Endothelial cell (in vitro differentiated cells): ENCODE measurements at regions not wholly inside any gene's neighbourhood (a gene's known extent, or its start where the extent isn't known, plus 50 kb on each side); places are given as distances from the start of the nearest gene placed in this dataset.

Experiments
- DNase-seq: peaks from one replicate; pipeline ENCODE4 v3.0.0; 2021; ENCODE audit warnings: low spot score
- H3K27ac Mint-ChIP-seq: one replicate; pipeline ENCODE4 v1.8.0; 2021; ENCODE audit warnings: mixed read lengths, inconsistent platforms; ENCODE audit not compliant: unreplicated experiment
- H3K27me3 Mint-ChIP-seq: one replicate; pipeline ENCODE4 v1.8.0; 2021; ENCODE audit warnings: mild to moderate bottlenecking, moderate library complexity, mixed read lengths, inconsistent platforms; ENCODE audit not compliant: unreplicated experiment
- H3K36me3 Mint-ChIP-seq: one replicate; pipeline ENCODE4 v1.8.0; 2021; ENCODE audit warnings: mild to moderate bottlenecking, low read depth, mixed read lengths, inconsistent platforms; ENCODE audit not compliant: unreplicated experiment
- H3K4me1 Mint-ChIP-seq: one replicate; pipeline ENCODE4 v1.8.0; 2021; ENCODE audit warnings: mild to moderate bottlenecking, mixed read lengths, inconsistent platforms; ENCODE audit not compliant: unreplicated experiment
- H3K4me3 Mint-ChIP-seq: one replicate; pipeline ENCODE4 v1.8.0; 2021; ENCODE audit warnings: mild to moderate bottlenecking, mixed read lengths, inconsistent platforms; ENCODE audit not compliant: unreplicated experiment
- H3K9me3 Mint-ChIP-seq: one replicate; pipeline ENCODE4 v1.8.0; 2021; ENCODE audit warnings: mixed read lengths, inconsistent platforms; ENCODE audit not compliant: unreplicated experiment
- CTCF ChIP-seq: fragments of 200-600 bp; sonication (generic); IDR thresholded peaks from one replicate; pipeline ENCODE4 v1.5.0; 2021; ENCODE audit warnings: antibody characterized with exemption; ENCODE audit not compliant: unreplicated experiment

DNA sequence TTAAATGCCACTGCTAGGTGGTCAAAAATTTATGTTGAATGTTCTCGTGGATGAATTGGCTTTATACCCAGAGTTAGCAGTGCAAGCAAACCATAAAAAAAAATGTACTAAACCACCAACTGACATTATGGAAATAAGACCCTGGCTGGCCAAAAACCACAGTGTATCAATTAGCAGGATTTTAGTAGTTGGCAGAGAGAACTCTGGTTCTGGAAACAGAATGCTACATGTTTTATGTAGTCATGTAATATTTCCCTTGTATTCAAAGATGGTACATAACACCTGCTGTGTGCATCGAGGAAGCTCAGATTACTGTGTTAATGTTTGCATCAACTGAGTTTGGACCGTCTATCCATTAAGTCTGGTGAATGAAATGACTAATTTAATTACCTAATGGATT lies 618.5 kb downstream of the CCSER2 start:
- H3K4me1 Mint-ChIP-seq = no peaks in the 10 kb centered on the region
- H3K27me3 Mint-ChIP-seq = no peaks in the 10 kb centered on the region
- no peak overlapping the region for H3K27ac Mint-ChIP-seq
- no peak for TF ChIP-seq CTCF
- no peak for DNase-seq
- no peaks in the 10 kb centered on the region for H3K9me3 Mint-ChIP-seq
- no peak overlapping the region for H3K4me3 Mint-ChIP-seq
- H3K36me3 Mint-ChIP-seq = no peaks in the 10 kb centered on the region

- no peak overlapping the region for H3K4me3 Mint-ChIP-seq
- no peak for DNase-seq
- H3K36me3 Mint-ChIP-seq = no peaks in the 10 kb centered on the region
- H3K4me1 Mint-ChIP-seq = no peaks in the 10 kb centered on the region
- TF ChIP-seq CTCF = no peak
- H3K27ac Mint-ChIP-seq = no peak overlapping the region
- no peaks in the 10 kb centered on the region for H3K9me3 Mint-ChIP-seq
- no peaks in the 10 kb centered on the region for H3K27me3 Mint-ChIP-seq
Observed at GRCh38 chr10:84948644-84949043, 620.3 kb downstream of the CCSER2 start.

DNA sequence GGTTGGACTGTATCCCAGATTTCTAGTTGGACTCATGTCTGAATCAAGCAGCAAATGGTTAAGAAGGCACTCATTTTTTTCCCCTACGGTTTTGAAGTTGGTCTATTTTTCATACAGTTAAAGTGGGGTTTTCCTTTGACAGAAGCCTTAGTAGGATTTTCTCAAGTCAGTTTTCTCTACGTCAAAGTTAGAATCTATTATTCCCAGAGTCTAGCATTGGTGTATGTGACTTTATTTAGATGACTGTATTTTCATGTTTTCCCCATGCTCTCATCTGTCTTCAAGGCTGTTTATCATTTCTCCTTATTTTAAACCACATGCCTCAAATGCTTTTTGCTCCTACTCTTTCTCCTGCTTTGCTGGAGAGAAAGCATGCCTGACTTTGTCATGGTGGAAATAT lies 623.2 kb downstream of the CCSER2 start:
- H3K9me3 Mint-ChIP-seq = no peaks in the 10 kb centered on the region
- H3K4me1 Mint-ChIP-seq = no peaks in the 10 kb centered on the region
- no peak for TF ChIP-seq CTCF
- no peak for DNase-seq
- no peak overlapping the region for H3K4me3 Mint-ChIP-seq
- H3K27ac Mint-ChIP-seq = no peak overlapping the region
- no peaks in the 10 kb centered on the region for H3K27me3 Mint-ChIP-seq
- no peaks in the 10 kb centered on the region for H3K36me3 Mint-ChIP-seq

DNA sequence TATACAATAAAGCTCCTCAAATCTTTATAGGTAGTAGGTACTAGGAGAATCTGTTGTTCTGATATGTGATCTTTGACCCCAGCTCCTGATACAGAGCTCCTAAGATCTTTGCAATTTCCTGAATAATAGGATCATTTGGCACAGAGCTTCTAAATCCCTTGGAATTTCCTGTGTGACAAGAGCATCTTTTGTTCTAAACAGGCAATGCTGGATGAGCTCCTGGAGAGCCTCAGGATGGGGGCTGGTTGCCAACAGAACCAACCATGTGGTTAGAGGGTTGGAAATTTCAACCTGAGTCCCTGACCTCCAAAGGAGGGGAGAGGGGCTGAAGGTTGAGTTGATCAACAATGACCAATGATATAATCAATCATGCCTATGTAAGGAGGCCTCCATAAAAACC lies 629.0 kb downstream of the CCSER2 start:
- no peak for DNase-seq
- Mint-ChIP-seq H3K9me3 (peaks cover 4% of the 10 kb centered on the region), H3K36me3 (no peaks in the 10 kb centered on the region), H3K4me1 (peaks cover 4% of the 10 kb centered on the region), H3K27me3 (no peaks in the 10 kb centered on the region), H3K27ac (no peak overlapping the region), H3K4me3 (no peak overlapping the region)
- no peak for TF ChIP-seq CTCF

GRCh38 chr10:84965468-84965867 lies 637.1 kb downstream of the CCSER2 start:
- Mint-ChIP-seq H3K9me3 (no peaks in the 10 kb centered on the region), H3K4me1 (no peaks in the 10 kb centered on the region), H3K4me3 (no peak overlapping the region)

More at GRCh38 chr10:84965468-84965867, 637.1 kb downstream of the CCSER2 start:
- Mint-ChIP-seq H3K27ac (no peak overlapping the region), H3K27me3 (no peaks in the 10 kb centered on the region), H3K36me3 (no peaks in the 10 kb centered on the region)
- no peak for TF ChIP-seq CTCF
- DNase-seq = no peak
